Epithelial cell of proximal tubule (primary cell): ENCODE measurements at regions not wholly inside any gene's neighbourhood (a gene's known extent, or its start where the extent isn't known, plus 50 kb on each side); places are given as distances from the start of the nearest gene placed in this dataset.

Source experiments
- DNase-seq: peaks from one replicate; pipeline ENCODE4 v3.0.0-alpha.2; 2011; ENCODE audit warnings: low read depth
- H3K4me3 ChIP-seq: 2 replicates; pipeline ENCODE4 v1.5.1; 2011; ENCODE audit warnings: low read depth, mild to moderate bottlenecking, low read length
- CTCF ChIP-seq: conservative IDR thresholded peaks from 2 replicates; pipeline ENCODE4 v1.5.1; 2012; ENCODE audit warnings: low read depth, mild to moderate bottlenecking, low read length

- DNase-seq: no peak
These were observed 89.1 kb upstream of the E2F3 start for GRCh38 chr6:20312606-20313005.

GRCh38 chr6:20313051-20313450 lies 88.6 kb upstream of the E2F3 start:
- no peak for DNase-seq
- H3K4me3 ChIP-seq: no peak overlapping the region
- no peak for TF ChIP-seq CTCF

More at GRCh38 chr6:20312606-20313005, 89.1 kb upstream of the E2F3 start:
- TF ChIP-seq CTCF: no peak
- H3K4me3 ChIP-seq: no peak overlapping the region

DNA sequence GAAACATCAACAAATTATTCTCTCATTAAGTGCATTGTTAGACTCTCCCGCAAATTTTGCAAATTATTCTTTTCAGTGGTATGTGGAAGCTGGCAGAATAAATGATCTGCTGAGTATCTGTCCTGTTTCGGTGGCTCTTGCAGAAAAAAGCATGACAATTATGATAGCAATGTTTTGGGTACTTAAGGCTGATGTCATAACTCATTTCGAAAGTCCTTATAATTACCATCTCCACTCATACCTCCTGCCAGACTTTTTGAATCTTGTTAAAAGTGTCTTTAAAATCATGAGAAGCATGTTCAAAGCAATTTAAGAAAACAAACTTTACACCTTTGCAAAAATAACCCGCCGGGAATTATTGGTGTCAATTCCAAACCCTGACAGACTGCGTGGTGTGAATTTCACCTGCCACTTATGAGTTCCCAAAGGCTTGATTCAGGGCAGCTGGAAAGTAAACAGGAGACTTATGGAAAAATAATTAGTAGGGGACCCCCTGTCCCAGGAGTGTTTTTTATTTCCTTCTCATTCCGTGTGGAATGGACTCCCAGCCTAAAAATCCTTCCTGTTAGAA lies 87.6 kb upstream of the E2F3 start:
- TF ChIP-seq CTCF: no peak
- H3K4me3 ChIP-seq: no peak overlapping the region
- DNase-seq: no peak

- TF ChIP-seq CTCF: no peak
- H3K4me3 ChIP-seq: no peak overlapping the region
- no peak for DNase-seq
These were observed 86.5 kb upstream of the E2F3 start for GRCh38 chr6:20314866-20315845.

- DNase-seq: no peak
- H3K4me3 ChIP-seq: no peak overlapping the region
- TF ChIP-seq CTCF: no peak
These were observed 84.2 kb upstream of the E2F3 start for GRCh38 chr6:20317430-20317829.

DNA sequence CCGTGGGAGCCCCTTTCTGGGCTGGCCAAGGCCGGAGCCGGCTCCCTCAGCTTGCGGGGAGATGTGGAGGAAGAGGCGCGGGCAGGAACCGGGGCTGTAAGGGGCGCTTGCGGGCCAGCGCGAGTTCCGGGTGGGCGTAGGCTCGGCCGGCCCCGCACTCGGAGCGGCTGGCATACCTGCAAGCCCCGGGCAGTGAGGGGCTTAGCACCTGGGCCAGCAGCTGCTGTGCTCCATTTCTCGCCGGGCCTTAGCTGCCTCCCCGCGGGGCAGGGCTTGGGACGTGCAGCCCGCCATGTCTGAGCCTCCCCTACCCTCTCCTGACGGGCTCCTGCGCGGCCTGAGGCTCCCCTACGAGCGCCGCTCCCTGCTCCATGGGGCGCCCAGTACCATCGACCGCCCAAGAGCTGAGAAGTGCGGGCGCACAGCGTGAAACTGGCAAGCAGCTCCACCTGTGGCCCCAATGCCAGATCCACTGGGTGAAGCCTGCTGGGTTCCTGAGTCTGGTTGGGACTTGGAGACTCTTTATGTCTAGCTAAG lies 82.8 kb upstream of the E2F3 start:
- no peak for TF ChIP-seq CTCF
- H3K4me3 ChIP-seq: no peak overlapping the region
- DNase-seq: no peak
